Fibroblast of villous mesenchyme (primary cell): ENCODE measurements at regions not wholly inside any gene's neighbourhood (a gene's known extent, or its start where the extent isn't known, plus 50 kb on each side); places are given as distances from the start of the nearest gene placed in this dataset.

ENCODE experiments used
- DNase-seq: peaks from one replicate; pipeline ENCODE4 v3.0.0-alpha.2; 2010; ENCODE audit warnings: low read depth
- H3K4me3 ChIP-seq: 2 replicates; pipeline ENCODE4 v1.5.1; 2011; ENCODE audit warnings: low read depth, mild to moderate bottlenecking, low read length
- CTCF ChIP-seq: IDR thresholded peaks from 2 replicates; pipeline ENCODE4 v1.5.1; 2012; ENCODE audit warnings: low read depth, mild to moderate bottlenecking, low read length; ENCODE audit not compliant: insufficient read depth

- TF ChIP-seq CTCF = no peak
- H3K4me3 ChIP-seq = no peak overlapping the region
- DNase-seq = no peak
Measured at GRCh38 chr3:41007399-41007798, 191.9 kb upstream of the CTNNB1 start.

GRCh38 chr3:41011854-41012253 is 187.5 kb upstream of the CTNNB1 start:
- no peak for TF ChIP-seq CTCF

DNA sequence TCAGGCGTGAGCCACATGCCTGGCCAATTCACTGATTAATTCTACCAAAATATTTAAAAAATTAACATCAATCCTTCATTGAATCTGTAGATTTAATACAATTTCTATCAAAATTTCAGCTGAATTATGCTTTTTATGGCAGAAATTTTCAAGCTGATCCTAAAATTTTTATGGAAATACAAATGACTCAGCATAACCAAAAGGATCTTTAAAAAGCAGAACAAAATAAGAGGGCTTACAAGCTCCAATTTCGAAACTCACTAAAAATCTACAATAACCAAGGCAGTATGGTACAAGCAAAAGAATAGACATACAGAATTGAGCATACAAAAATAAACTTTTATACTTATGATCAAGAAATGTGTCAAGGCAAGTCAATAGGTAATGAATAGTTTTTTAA is 180.4 kb upstream of the CTNNB1 start:
- H3K4me3 ChIP-seq = no peak overlapping the region
- TF ChIP-seq CTCF = no peak
- DNase-seq = no peak

More at GRCh38 chr3:41011854-41012253, 187.5 kb upstream of the CTNNB1 start:
- H3K4me3 ChIP-seq = no peak overlapping the region
- no peak for DNase-seq

DNA sequence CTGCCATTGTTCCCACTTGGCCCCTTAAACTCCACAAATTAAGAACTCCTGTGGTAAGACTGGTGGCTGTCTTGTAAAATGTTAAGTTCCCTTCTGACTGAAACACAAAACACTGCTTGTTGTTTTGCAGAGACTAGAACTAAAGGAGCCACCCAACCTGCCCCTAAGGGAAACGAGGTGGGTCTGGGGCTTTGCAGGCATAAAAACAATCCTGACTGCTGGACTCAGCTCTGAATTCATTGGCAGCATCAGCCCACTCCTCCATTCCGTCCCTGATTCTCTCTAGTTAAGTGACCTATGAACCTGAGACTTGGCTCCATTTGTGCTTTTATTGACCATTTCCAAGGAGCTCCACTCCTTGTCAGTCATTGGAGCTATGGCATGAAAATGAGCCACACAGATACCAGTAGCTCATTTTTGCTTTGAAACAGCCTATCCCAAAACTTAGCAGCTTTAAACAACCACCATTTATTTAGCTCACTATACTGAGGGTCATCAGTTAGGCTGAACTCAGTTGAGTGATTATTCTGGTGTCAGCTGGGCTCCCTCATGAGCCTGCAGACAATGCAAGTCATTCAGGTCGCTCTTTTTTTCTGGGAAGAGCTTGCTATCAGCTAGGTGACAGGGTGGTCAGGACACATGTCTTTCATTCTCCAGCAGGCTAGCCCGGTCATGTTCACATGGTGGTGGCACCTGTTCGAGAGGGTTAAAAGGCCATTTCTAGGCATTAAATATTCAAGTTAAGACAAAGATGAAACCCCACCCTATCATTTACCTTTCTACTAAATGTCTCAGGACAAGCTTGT is 175.1 kb upstream of the CTNNB1 start:
- no peak overlapping the region for H3K4me3 ChIP-seq
- no peak for DNase-seq
- no peak for TF ChIP-seq CTCF

- TF ChIP-seq CTCF = no peak
- peak; percentile 99 for DNase-seq
- no peak overlapping the region for H3K4me3 ChIP-seq
Measured at GRCh38 chr3:41026394-41027177, 172.7 kb upstream of the CTNNB1 start.

DNA sequence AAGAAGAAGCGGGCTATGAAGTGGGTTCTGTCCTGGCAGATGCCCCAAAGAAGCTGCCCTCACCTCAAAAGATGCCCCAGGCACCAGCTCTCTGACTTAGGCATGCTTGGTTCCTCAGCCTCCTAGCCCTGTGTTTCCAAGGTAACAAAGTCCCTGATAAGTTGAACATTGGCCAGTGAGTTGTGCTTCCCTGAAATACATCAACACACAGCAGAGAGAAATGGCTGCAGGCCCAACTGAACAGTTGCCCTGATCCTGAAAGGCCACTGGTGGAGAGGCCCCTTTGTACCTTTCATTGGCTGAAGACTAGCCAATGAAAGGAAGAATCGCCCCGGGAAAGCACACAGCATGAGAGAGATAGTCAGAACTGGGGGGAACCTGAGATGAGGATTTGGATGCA is 169.9 kb upstream of the CTNNB1 start:
- TF ChIP-seq CTCF = no peak
- H3K4me3 ChIP-seq = no peak overlapping the region
- DNase-seq = no peak
